ENCODE measurements at regions not wholly inside any gene's neighbourhood (a gene's known extent, or its start where the extent isn't known, plus 50 kb on each side); places are given as distances from the start of the nearest gene placed in this dataset.

GRCh38 chr6:66082914-66083313, 375.9 kb upstream of the EYS start:
- H3K4me1 Mint-ChIP-seq (ENCODE audit: low read depth, unreplicated experiment): no peaks in the 10 kb centered on the region
- CTCF ChIA-PET: no interaction called here
- no peaks in the 10 kb centered on the region for H3K27me3 Mint-ChIP-seq (ENCODE audit: unreplicated experiment)
- intact Hi-C loops (cut with micrococcal nuclease; ENCODE audit: unreplicated experiment): no loop called here
- peaks cover 18% of the 10 kb centered on the region for H3K9me3 Mint-ChIP-seq (ENCODE audit: low read depth, unreplicated experiment)
- no peak for DNase-seq
- no peak overlapping the region for H3K4me3 Mint-ChIP-seq (ENCODE audit: low read depth, unreplicated experiment)
- no peak overlapping the region for H3K27ac Mint-ChIP-seq (ENCODE audit: unreplicated experiment)
- no TSS peak for BruUV-seq (replicated peaks)
- TF ChIP-seq CTCF (IDR thresholded peaks at IDR 0.05; ENCODE audit: unreplicated experiment): no peak
- H3K36me3 Mint-ChIP-seq (ENCODE audit: insufficient read depth, unreplicated experiment): no peaks in the 10 kb centered on the region

GRCh38 chr6:66068907-66069306, 361.9 kb upstream of the EYS start:
- TF ChIP-seq CTCF (IDR thresholded peaks at IDR 0.05; ENCODE audit: unreplicated experiment): no peak
- Mint-ChIP-seq H3K36me3 (ENCODE audit: insufficient read depth, unreplicated experiment) (no peaks in the 10 kb centered on the region), H3K27ac (ENCODE audit: unreplicated experiment) (no peak overlapping the region), H3K9me3 (ENCODE audit: low read depth, unreplicated experiment) (peaks cover 13% of the 10 kb centered on the region), H3K27me3 (ENCODE audit: unreplicated experiment) (no peaks in the 10 kb centered on the region), H3K4me3 (ENCODE audit: low read depth, unreplicated experiment) (no peak overlapping the region), H3K4me1 (ENCODE audit: low read depth, unreplicated experiment) (no peaks in the 10 kb centered on the region)
- BruUV-seq (replicated peaks): no TSS peak
- intact Hi-C loops (cut with micrococcal nuclease; ENCODE audit: unreplicated experiment): no loop called here
- DNase-seq: no peak
- CTCF ChIA-PET: no interaction called here

GRCh38 chr6:66068033-66068432, 361.0 kb upstream of the EYS start:
- Mint-ChIP-seq H3K4me1 (ENCODE audit: low read depth, unreplicated experiment) (no peaks in the 10 kb centered on the region), H3K36me3 (ENCODE audit: insufficient read depth, unreplicated experiment) (no peaks in the 10 kb centered on the region), H3K9me3 (ENCODE audit: low read depth, unreplicated experiment) (peaks cover 14% of the 10 kb centered on the region), H3K4me3 (ENCODE audit: low read depth, unreplicated experiment) (no peak overlapping the region), H3K27me3 (ENCODE audit: unreplicated experiment) (no peaks in the 10 kb centered on the region), H3K27ac (ENCODE audit: unreplicated experiment) (no peak overlapping the region)
- no peak for DNase-seq
- TF ChIP-seq CTCF (IDR thresholded peaks at IDR 0.05; ENCODE audit: unreplicated experiment): no peak
- intact Hi-C loops (cut with micrococcal nuclease; ENCODE audit: unreplicated experiment): no loop called here
- CTCF ChIA-PET: no interaction called here
- BruUV-seq (replicated peaks): no TSS peak

- Mint-ChIP-seq H3K9me3 (ENCODE audit: low read depth, unreplicated experiment) (peaks cover 13% of the 10 kb centered on the region), H3K36me3 (ENCODE audit: insufficient read depth, unreplicated experiment) (no peaks in the 10 kb centered on the region), H3K27ac (ENCODE audit: unreplicated experiment) (no peak overlapping the region), H3K4me1 (ENCODE audit: low read depth, unreplicated experiment) (no peaks in the 10 kb centered on the region), H3K4me3 (ENCODE audit: low read depth, unreplicated experiment) (no peak overlapping the region), H3K27me3 (ENCODE audit: unreplicated experiment) (no peaks in the 10 kb centered on the region)
- no TSS peak for BruUV-seq (replicated peaks)
- no peak for DNase-seq
- TF ChIP-seq CTCF (IDR thresholded peaks at IDR 0.05; ENCODE audit: unreplicated experiment): no peak
- CTCF ChIA-PET: no interaction called here
- intact Hi-C loops (cut with micrococcal nuclease; ENCODE audit: unreplicated experiment): no loop called here
Measured at GRCh38 chr6:66065313-66065712, 358.3 kb upstream of the EYS start.

DNA sequence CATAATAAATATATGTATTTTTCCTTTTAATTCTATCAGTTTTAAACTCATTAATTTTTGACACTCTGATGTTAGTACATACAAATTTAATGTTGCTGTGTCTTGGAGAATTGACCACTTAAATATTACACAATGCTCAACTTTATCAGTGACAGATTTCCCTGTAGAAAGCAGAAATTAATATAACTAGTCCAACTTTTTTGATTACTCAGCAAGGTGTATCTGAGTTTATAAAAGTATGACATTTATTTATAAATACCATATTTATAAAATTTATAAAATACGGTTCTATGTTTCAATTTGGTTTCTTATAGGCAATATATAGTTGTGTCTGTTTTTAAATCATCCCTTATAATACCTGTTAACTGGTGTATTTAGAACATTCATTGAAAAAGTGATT, 350.0 kb upstream of the EYS start:
- TF ChIP-seq CTCF (IDR thresholded peaks at IDR 0.05; ENCODE audit: unreplicated experiment): no peak
- Mint-ChIP-seq H3K27me3 (ENCODE audit: unreplicated experiment) (no peaks in the 10 kb centered on the region), H3K36me3 (ENCODE audit: insufficient read depth, unreplicated experiment) (no peaks in the 10 kb centered on the region), H3K27ac (ENCODE audit: unreplicated experiment) (no peak overlapping the region), H3K4me1 (ENCODE audit: low read depth, unreplicated experiment) (no peaks in the 10 kb centered on the region), H3K9me3 (ENCODE audit: low read depth, unreplicated experiment) (peaks cover 11% of the 10 kb centered on the region), H3K4me3 (ENCODE audit: low read depth, unreplicated experiment) (no peak overlapping the region)
- BruUV-seq (replicated peaks): no TSS peak
- no peak for DNase-seq
- CTCF ChIA-PET: no interaction called here
- intact Hi-C loops (cut with micrococcal nuclease; ENCODE audit: unreplicated experiment): no loop called here

All from Calu3 (cell line).